Progenitor cell of endocrine pancreas (in vitro differentiated cells): ENCODE measurements at regions not wholly inside any gene's neighbourhood (a gene's known extent, or its start where the extent isn't known, plus 50 kb on each side); places are given as distances from the start of the nearest gene placed in this dataset.

Experiments used
- DNase-seq: peaks from one replicate; pipeline ENCODE4 v3.0.0; 2021; ENCODE audit warnings: low spot score; ENCODE audit not compliant: unreplicated experiment
- H3K27ac Mint-ChIP-seq: 2 replicates; pipeline ENCODE4 v1.8.0; 2021; ENCODE audit warnings: mild to moderate bottlenecking, moderate library complexity, mixed read lengths
- H3K27me3 Mint-ChIP-seq: 2 replicates; pipeline ENCODE4 v1.8.0; 2021; ENCODE audit warnings: mixed read lengths
- H3K36me3 Mint-ChIP-seq: 2 replicates; pipeline ENCODE4 v1.8.0; 2022; ENCODE audit warnings: mixed read lengths; ENCODE audit not compliant: insufficient read depth
- H3K4me1 Mint-ChIP-seq: 2 replicates; pipeline ENCODE4 v1.8.0; 2021; ENCODE audit warnings: low read depth, mixed read lengths
- H3K4me3 Mint-ChIP-seq: 2 replicates; pipeline ENCODE4 v1.8.0; 2021; ENCODE audit warnings: low read depth, mild to moderate bottlenecking, moderate library complexity, mixed read lengths
- H3K9me3 Mint-ChIP-seq: 2 replicates; pipeline ENCODE4 v1.8.0; 2021; ENCODE audit warnings: low read depth, mixed read lengths
- CTCF ChIP-seq: fragments of 200-600 bp; sonication (generic); IDR thresholded peaks from one replicate; pipeline ENCODE4 v1.5.0; 2021; ENCODE audit warnings: antibody characterized with exemption, mild to moderate bottlenecking; ENCODE audit not compliant: unreplicated experiment

- H3K4me3 Mint-ChIP-seq, result no peak overlapping the region
- no peak for TF ChIP-seq CTCF
- no peak for DNase-seq
- H3K4me1 Mint-ChIP-seq, result no peaks in the 10 kb centered on the region
- no peaks in the 10 kb centered on the region for H3K36me3 Mint-ChIP-seq
- H3K27ac Mint-ChIP-seq, result no peak overlapping the region
- no peaks in the 10 kb centered on the region for H3K9me3 Mint-ChIP-seq
- peaks cover 7% of the 10 kb centered on the region for H3K27me3 Mint-ChIP-seq
These were observed 273.6 kb upstream of the PWP1 start for GRCh38 chr12:107411792-107412535.

GRCh38 chr12:107415071-107415470 is 270.5 kb upstream of the PWP1 start:
- Mint-ChIP-seq H3K4me1 (peaks cover 3% of the 10 kb centered on the region), H3K27ac (no peak overlapping the region), H3K4me3 (no peak overlapping the region), H3K36me3 (no peaks in the 10 kb centered on the region), H3K9me3 (peaks cover 5% of the 10 kb centered on the region), H3K27me3 (peaks cover 7% of the 10 kb centered on the region)
- TF ChIP-seq CTCF, result no peak
- no peak for DNase-seq

GRCh38 chr12:107415834-107416233 is 269.8 kb upstream of the PWP1 start:
- H3K27me3 Mint-ChIP-seq, result peaks cover 9% of the 10 kb centered on the region
- DNase-seq, result no peak
- H3K27ac Mint-ChIP-seq, result no peak overlapping the region
- H3K4me3 Mint-ChIP-seq, result no peak overlapping the region
- no peak for TF ChIP-seq CTCF
- H3K9me3 Mint-ChIP-seq, result peaks cover 9% of the 10 kb centered on the region
- peaks cover 3% of the 10 kb centered on the region for H3K4me1 Mint-ChIP-seq
- no peaks in the 10 kb centered on the region for H3K36me3 Mint-ChIP-seq

GRCh38 chr12:107417004-107417403 is 268.6 kb upstream of the PWP1 start:
- Mint-ChIP-seq H3K27me3 (peaks cover 11% of the 10 kb centered on the region), H3K36me3 (no peaks in the 10 kb centered on the region), H3K9me3 (peaks cover 10% of the 10 kb centered on the region), H3K27ac (no peak overlapping the region), H3K4me1 (peaks cover 3% of the 10 kb centered on the region), H3K4me3 (no peak overlapping the region)
- no peak for DNase-seq
- TF ChIP-seq CTCF, result no peak

GRCh38 chr12:107418981-107419380 is 266.6 kb upstream of the PWP1 start:
- no peak overlapping the region for H3K4me3 Mint-ChIP-seq
- no peak for DNase-seq
- no peak for TF ChIP-seq CTCF
- no peak overlapping the region for H3K27ac Mint-ChIP-seq
- H3K9me3 Mint-ChIP-seq, result peaks cover 10% of the 10 kb centered on the region
- peaks cover 19% of the 10 kb centered on the region for H3K27me3 Mint-ChIP-seq
- peaks cover 5% of the 10 kb centered on the region for H3K4me1 Mint-ChIP-seq
- no peaks in the 10 kb centered on the region for H3K36me3 Mint-ChIP-seq
